Neural progenitor cell (in vitro differentiated cells): ENCODE measurements at regions not wholly inside any gene's neighbourhood (a gene's known extent, or its start where the extent isn't known, plus 50 kb on each side); places are given as distances from the start of the nearest gene placed in this dataset.
A peak's percentile ranks its signal among the peaks of the same experiment; 100 is the strongest.

Source experiments
- DNase-seq: peaks from one replicate; pipeline ENCODE4 v3.0.0-alpha.2; 2016; ENCODE audit warnings: low spot score
- H2AFZ ChIP-seq: fragments of 200-600 bp; sonication (generic); replicated peaks from 2 replicates; pipeline ENCODE4 v1.6.1; 2016; ENCODE audit warnings: antibody characterized with exemption
- H3F3A ChIP-seq: fragments of 200-600 bp; sonication (generic); 2 replicates; pipeline ENCODE4 v1.6.1; 2016; ENCODE audit warnings: antibody characterized with exemption, low read depth
- H3K27ac ChIP-seq: fragments of 200-600 bp; sonication (generic); 2 replicates; pipeline ENCODE4 v1.5.1; 2016; ENCODE audit warnings: mild to moderate bottlenecking
- H3K27me3 ChIP-seq: fragments of 200-600 bp; sonication (generic); 2 replicates; pipeline ENCODE4 v1.6.1; 2016; ENCODE audit warnings: mild to moderate bottlenecking, moderate library complexity
- H3K36me3 ChIP-seq: fragments of 200-600 bp; sonication (generic); 2 replicates; pipeline ENCODE4 v1.5.1; 2016
- H3K4me1 ChIP-seq: fragments of 200-600 bp; sonication (generic); 2 replicates; pipeline ENCODE4 v1.6.1; 2016; ENCODE audit warnings: mixed run types
- H3K4me2 ChIP-seq: fragments of 200-600 bp; sonication (generic); 2 replicates; pipeline ENCODE4 v1.6.1; 2016
- H3K4me3 ChIP-seq: fragments of 200-600 bp; sonication (generic); 2 replicates; pipeline ENCODE4 v1.5.1; 2016
- H3K79me2 ChIP-seq: fragments of 200-600 bp; sonication (generic); 2 replicates; pipeline ENCODE4 v1.6.1; 2016; ENCODE audit warnings: low read depth
- H3K9ac ChIP-seq: fragments of 200-600 bp; sonication (generic); 2 replicates; pipeline ENCODE4 v1.6.1; 2016
- H3K9me3 ChIP-seq: fragments of 200-600 bp; sonication (generic); 2 replicates; pipeline ENCODE4 v1.5.1; 2016; ENCODE audit warnings: low read depth
- H4K20me1 ChIP-seq: fragments of 200-600 bp; sonication (generic); 2 replicates; pipeline ENCODE4 v1.6.1; 2016; ENCODE audit warnings: low read depth
- H3K27ac Mint-ChIP-seq: 3 replicates; pipeline ENCODE4 v1.8.0; 2021; ENCODE audit warnings: mixed read lengths
- H3K27me3 Mint-ChIP-seq: 2 replicates; pipeline ENCODE4 v1.8.0; 2022; ENCODE audit warnings: low read depth, mild to moderate bottlenecking, inconsistent platforms, moderate library complexity, mixed read lengths; ENCODE audit not compliant: insufficient read depth
- H3K36me3 Mint-ChIP-seq: 3 replicates; pipeline ENCODE4 v1.8.0; 2021; ENCODE audit warnings: mixed read lengths
- H3K4me1 Mint-ChIP-seq: 3 replicates; pipeline ENCODE4 v1.8.0; 2021; ENCODE audit warnings: mixed read lengths
- H3K4me3 Mint-ChIP-seq: 3 replicates; pipeline ENCODE4 v1.8.0; 2021; ENCODE audit warnings: mild to moderate bottlenecking, moderate library complexity, mixed read lengths
- H3K9me3 Mint-ChIP-seq: 3 replicates; pipeline ENCODE4 v1.8.0; 2020; ENCODE audit warnings: mixed read lengths
- EZH2 ChIP-seq: fragments of 200-600 bp; sonication (generic); IDR thresholded peaks from 2 replicates; pipeline ENCODE4 v1.6.1; 2017; ENCODE audit warnings: antibody characterized with exemption, mild to moderate bottlenecking, moderate library complexity
- EZH2phosphoT487 ChIP-seq: fragments of 200-600 bp; sonication (generic); IDR thresholded peaks from 2 replicates; pipeline ENCODE4 v1.6.1; 2017; ENCODE audit warnings: antibody characterized with exemption
- TF ChIP-seq, protein P1 (sequence below): fragments of 200-600 bp; sonication (generic); IDR thresholded peaks from 2 replicates; pipeline ENCODE4 v1.5.1; 2017; ENCODE audit warnings: antibody characterized with exemption, mild to moderate bottlenecking

- no peak overlapping the region for H3K27ac Mint-ChIP-seq
- H3K36me3 Mint-ChIP-seq, result peaks cover 3% of the 10 kb centered on the region
- DNase-seq, result no peak
These were observed 276.6 kb downstream of the RNF152 start for GRCh38 chr18:61616111-61616610.

GRCh38 chr18:61612517-61612916, 279.3 kb downstream of the CDH20 start:
- Mint-ChIP-seq H3K9me3 (peaks cover 17% of the 10 kb centered on the region), H3K36me3 (peaks cover 3% of the 10 kb centered on the region), H3K27ac (no peak overlapping the region), H3K4me1 (peaks cover 7% of the 10 kb centered on the region), H3K27me3 (peaks cover 3% of the 10 kb centered on the region), H3K4me3 (no peak overlapping the region)
- Histone ChIP-seq H3K4me3 (no peak overlapping the region), H3K27me3 (peaks cover 6% of the 10 kb centered on the region), H3K36me3 (no peaks in the 10 kb centered on the region), H3F3A (no peaks in the 10 kb centered on the region), H3K79me2 (no peaks in the 10 kb centered on the region), H3K9ac (no peak overlapping the region), H2AFZ (no peak overlapping the region), H3K9me3 (no peaks in the 10 kb centered on the region), H4K20me1 (no peaks in the 10 kb centered on the region), H3K4me1 (no peaks in the 10 kb centered on the region), H3K27ac (no peak overlapping the region), H3K4me2 (no peak overlapping the region)
- no peak for DNase-seq
- TF ChIP-seq EZH2phosphoT487, result no peak
- TF ChIP-seq, protein P1, sequence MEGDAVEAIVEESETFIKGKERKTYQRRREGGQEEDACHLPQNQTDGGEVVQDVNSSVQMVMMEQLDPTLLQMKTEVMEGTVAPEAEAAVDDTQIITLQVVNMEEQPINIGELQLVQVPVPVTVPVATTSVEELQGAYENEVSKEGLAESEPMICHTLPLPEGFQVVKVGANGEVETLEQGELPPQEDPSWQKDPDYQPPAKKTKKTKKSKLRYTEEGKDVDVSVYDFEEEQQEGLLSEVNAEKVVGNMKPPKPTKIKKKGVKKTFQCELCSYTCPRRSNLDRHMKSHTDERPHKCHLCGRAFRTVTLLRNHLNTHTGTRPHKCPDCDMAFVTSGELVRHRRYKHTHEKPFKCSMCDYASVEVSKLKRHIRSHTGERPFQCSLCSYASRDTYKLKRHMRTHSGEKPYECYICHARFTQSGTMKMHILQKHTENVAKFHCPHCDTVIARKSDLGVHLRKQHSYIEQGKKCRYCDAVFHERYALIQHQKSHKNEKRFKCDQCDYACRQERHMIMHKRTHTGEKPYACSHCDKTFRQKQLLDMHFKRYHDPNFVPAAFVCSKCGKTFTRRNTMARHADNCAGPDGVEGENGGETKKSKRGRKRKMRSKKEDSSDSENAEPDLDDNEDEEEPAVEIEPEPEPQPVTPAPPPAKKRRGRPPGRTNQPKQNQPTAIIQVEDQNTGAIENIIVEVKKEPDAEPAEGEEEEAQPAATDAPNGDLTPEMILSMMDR, result peak; percentile 39

More at GRCh38 chr18:61616111-61616610, 276.6 kb downstream of the RNF152 start:
- no peaks in the 10 kb centered on the region for H3K9me3 ChIP-seq
- H3K4me2 ChIP-seq, result no peak overlapping the region
- no peaks in the 10 kb centered on the region for H3K79me2 ChIP-seq
- Mint-ChIP-seq H3K4me3 (no peak overlapping the region), H3K9me3 (peaks cover 16% of the 10 kb centered on the region), H3K4me1 (peaks cover 7% of the 10 kb centered on the region), H3K27me3 (peaks cover 6% of the 10 kb centered on the region)
- H2AFZ ChIP-seq, result no peak overlapping the region
- H3K27ac ChIP-seq, result no peak overlapping the region
- H3F3A ChIP-seq, result no peaks in the 10 kb centered on the region
- H3K27me3 ChIP-seq, result no peaks in the 10 kb centered on the region
- no peak for TF ChIP-seq EZH2
- TF ChIP-seq, protein P1, result no peak
- TF ChIP-seq EZH2phosphoT487, result no peak
- no peak overlapping the region for H3K4me3 ChIP-seq
- no peaks in the 10 kb centered on the region for H3K36me3 ChIP-seq
- H3K4me1 ChIP-seq, result no peaks in the 10 kb centered on the region
- no peaks in the 10 kb centered on the region for H4K20me1 ChIP-seq
- H3K9ac ChIP-seq, result no peak overlapping the region

GRCh38 chr18:61609131-61609530, 275.9 kb downstream of the CDH20 start:
- Histone ChIP-seq H3K27ac (no peak overlapping the region), H2AFZ (no peak overlapping the region), H3K4me1 (peaks cover 13% of the 10 kb centered on the region), H3K36me3 (no peaks in the 10 kb centered on the region), H3F3A (peaks cover 13% of the 10 kb centered on the region), H3K79me2 (no peaks in the 10 kb centered on the region), H3K9me3 (no peaks in the 10 kb centered on the region), H3K27me3 (peaks cover 33% of the 10 kb centered on the region), H3K9ac (no peak overlapping the region), H3K4me2 (no peak overlapping the region), H4K20me1 (peaks cover 10% of the 10 kb centered on the region), H3K4me3 (no peak overlapping the region)
- H3K36me3 Mint-ChIP-seq, result peaks cover 3% of the 10 kb centered on the region
- H3K4me1 Mint-ChIP-seq, result peaks cover 21% of the 10 kb centered on the region
- TF ChIP-seq EZH2, result no peak
- TF ChIP-seq EZH2phosphoT487, result no peak
- TF ChIP-seq, protein P1, result no peak
- H3K9me3 Mint-ChIP-seq, result peaks cover 17% of the 10 kb centered on the region
- no peak for DNase-seq
- no peak overlapping the region for H3K4me3 Mint-ChIP-seq
- peaks cover 4% of the 10 kb centered on the region for H3K27me3 Mint-ChIP-seq
- no peak overlapping the region for H3K27ac Mint-ChIP-seq
